K562 (cell line): ENCODE measurements at regions not wholly inside any gene's neighbourhood (a gene's known extent, or its start where the extent isn't known, plus 50 kb on each side); places are given as distances from the start of the nearest gene placed in this dataset.
"Not testable (repeated sequence)": the region's sequence is repeated elsewhere in the genome, so short reads cannot be mapped to it uniquely, and the experiment has no call there.

Experiments
- ATAC-seq: fragments of 200-7000 bp; cut with Tn5 transposase; 3 replicates; pipeline ENCODE4 v1.9.1; 2020; ENCODE audit warnings: moderate library complexity
- BruUV-seq: library from RNA; stranded (reverse); fragments of 400-500 nt; replicated peaks from 2 replicates; lab custom pipeline; 2021; lab: Mats Ljungman, UMichigan
- CTCF ChIA-PET: fragments of 300-600 bp; formaldehyde crosslinking; extraction: SDS; loops from one replicate; lab custom pipeline; 2021; ENCODE audit warnings: low intra/inter-chr PET ratio; lab: Yijun Ruan, JAX
- POLR2A ChIA-PET: fragments of 300-600, 350-650 bp; sonication (Branson Sonifier 250); formaldehyde crosslinking; extraction: SDS; loops from one replicate; lab custom pipeline; 2021; ENCODE audit warnings: antibody characterized with exemption, inconsistent platforms; lab: Yijun Ruan, JAX
- DNase-seq, 4 experiments: peaks; one replicate each; pipeline versions ENCODE4 v3.0.0 to v3.0.0-alpha.2; 2011 to 2018; ENCODE audit warnings: low spot score in 3 of 4, mixed read lengths in 3 of 4; ENCODE audit errors: extremely low read depth in 1 of 4
- FAIRE-seq: peaks from 2 replicates; lab custom pipeline; 2011; peaks lifted over from hg19 to GRCh38; lab: Jason Lieb, UNC
- H2AFZ ChIP-seq: 2 replicates; pipeline ENCODE4 v1.6.0; 2011; ENCODE audit warnings: low read depth, low read length, control low read depth, inconsistent platforms
- H3K27ac ChIP-seq: fragments of 200-600 bp; 3 replicates; pipeline ENCODE4 v1.8.0; 2011; ENCODE audit warnings: low read depth, mild to moderate bottlenecking, control low read depth, inconsistent platforms, low read length, moderate library complexity, mixed read lengths; ENCODE audit errors: extremely low read depth
- H3K27me3 ChIP-seq, 2 experiments: fragments of 300-600 bp in 1 of 2; 2 replicates in 1 of 2; 3 replicates in 1 of 2; pipeline versions ENCODE4 v1.6.0 to v1.8.0; 2011; ENCODE audit warnings: inconsistent platforms in 2 of 2, low read length in 2 of 2, mild to moderate bottlenecking in 1 of 2, mixed read lengths in 1 of 2, moderate library complexity in 1 of 2; ENCODE audit not compliant: control insufficient read depth in 2 of 2, insufficient read depth in 2 of 2
- H3K36me3 ChIP-seq: fragments of 300-600 bp; 3 replicates; pipeline ENCODE4 v1.8.0; 2011; ENCODE audit warnings: mild to moderate bottlenecking, low read length, inconsistent platforms; ENCODE audit not compliant: control insufficient read depth, insufficient read depth
- H3K4me1 ChIP-seq, 2 experiments: fragments of 200-600 bp in 1 of 2; replicated peaks in 1 of 2; 2 replicates in 1 of 2; 3 replicates in 1 of 2; pipeline versions ENCODE4 v1.5.1 to v1.8.0; 2011; ENCODE audit warnings: inconsistent platforms in 2 of 2, low read length in 2 of 2, mild to moderate bottlenecking in 1 of 2, mixed read lengths in 1 of 2, moderate library complexity in 1 of 2; ENCODE audit not compliant: control insufficient read depth in 2 of 2, insufficient read depth in 2 of 2
- H3K4me2 ChIP-seq: 2 replicates; pipeline ENCODE4 v1.6.1; 2011; ENCODE audit warnings: low read length, control low read depth, inconsistent platforms, mixed read lengths; ENCODE audit not compliant: insufficient read depth
- H3K4me3 ChIP-seq: fragments of 200-600 bp; sonication (generic), shearing (Covaris generic); 2 replicates; pipeline ENCODE4 v1.5.1; 2016; ENCODE audit warnings: control low read depth, inconsistent platforms
- H3K79me2 ChIP-seq: fragments of 200-600 bp; 3 replicates; pipeline ENCODE4 v1.8.0; 2011; ENCODE audit warnings: low read length, inconsistent platforms; ENCODE audit not compliant: control insufficient read depth, insufficient read depth
- H3K9ac ChIP-seq, 2 experiments: 2 replicates each; pipeline versions ENCODE4 v1.6.0 to v1.6.1; 2011; ENCODE audit warnings: low read depth in 2 of 2, low read length in 2 of 2, control low read depth in 1 of 2, inconsistent platforms in 1 of 2, mild to moderate bottlenecking in 1 of 2, mixed read lengths in 1 of 2; ENCODE audit not compliant: insufficient read depth in 1 of 2
- H3K9me1 ChIP-seq: one replicate; pipeline ENCODE4 v1.6.0; 2011; ENCODE audit warnings: inconsistent platforms, mild to moderate bottlenecking, low read length, moderate library complexity; ENCODE audit not compliant: control insufficient read depth, insufficient read depth
- H3K9me3 ChIP-seq: replicated peaks from 2 replicates; pipeline ENCODE4 v1.5.1; 2011; ENCODE audit warnings: low read depth, low read length, inconsistent platforms; ENCODE audit not compliant: control insufficient read depth, insufficient read depth
- H4K20me1 ChIP-seq: replicated peaks from 2 replicates; pipeline ENCODE4 v1.6.1; 2011; ENCODE audit warnings: low read length, inconsistent platforms, mixed read lengths; ENCODE audit not compliant: control insufficient read depth, insufficient read depth
- NCOA2 ChIP-seq, 2 experiments: fragments of 450-650 bp; IDR thresholded peaks; 2 replicates each; pipeline ENCODE4 v1.6.1; 2018; ENCODE audit warnings: mild to moderate bottlenecking in 2 of 2, moderate library complexity in 1 of 2; ENCODE audit not compliant: partially characterized antibody in 2 of 2
- WGBS: fragments of 100-300 bp; shearing (Covaris generic); methylation state at CpG from one replicate; pipeline ENCODE4 v1.1.6; 2016; ENCODE audit warnings: low coverage, mixed read lengths; ENCODE audit not compliant: insufficient coverage; ENCODE audit errors: missing lambda C conversion rate; 5-methylcytosine and 5-hydroxymethylcytosine counted together
- in situ Hi-C: fragments of 300-500 bp; cut with MboI; formaldehyde crosslinking; loops from 4 replicates; pipeline ENCODE4 v1.15.0; 2018; ENCODE audit warnings: inconsistent platforms, mixed read lengths
- intact Hi-C: fragments of 100-400 bp; cut with micrococcal nuclease; formaldehyde crosslinking; loops from 2 replicates; pipeline ENCODE4 v1.14.2; 2022

DNA sequence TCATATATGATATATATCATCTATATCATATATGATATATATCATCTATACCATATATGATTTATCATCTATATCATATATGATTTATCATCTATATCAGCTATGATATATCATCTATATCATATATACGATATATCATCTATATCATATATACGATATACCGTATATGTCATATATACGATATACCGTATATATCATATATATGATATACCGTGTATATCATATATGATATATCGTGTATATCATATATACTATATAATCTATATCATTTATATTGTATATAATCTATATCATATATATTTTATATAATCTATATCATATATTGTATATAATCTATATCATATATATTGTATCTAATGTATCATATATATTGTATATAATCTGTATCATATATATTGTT is 55.9 kb upstream of the RIMBP3B start:
- H4K20me1 ChIP-seq, H3K9ac ChIP-seq, DNase-seq, H3K4me1 ChIP-seq, CTCF ChIA-PET, intact Hi-C loops, H3K9me1 ChIP-seq, POLR2A ChIA-PET, ATAC-seq, FAIRE-seq, H3K79me2 ChIP-seq, H3K36me3 ChIP-seq, H3K4me2 ChIP-seq, H3K4me3 ChIP-seq, BruUV-seq, H3K27ac ChIP-seq, H3K27me3 ChIP-seq, H3K9me3 ChIP-seq, H2AFZ ChIP-seq: not testable (repeated sequence)
- in situ Hi-C loops = loop anchor here (25.0 kb wide), 1 partner anchor 165 kb away; no protein-coding TSS in a partner anchor
- 36% methylated on average over 7 of the region's 7 CpGs for WGBS
- peak in 1 of 2 experiments; percentile 97 for TF ChIP-seq NCOA2 (IDR thresholded peaks at IDR 0.05; ENCODE audit: partially characterized antibody in 2 of 2)
